ENCODE measurements at regions not wholly inside any gene's neighbourhood (a gene's known extent, or its start where the extent isn't known, plus 50 kb on each side); places are given as distances from the start of the nearest gene placed in this dataset.

GRCh38 chr13:103255587-103256301 lies 189.5 kb upstream of the SLC10A2 start:
- Histone ChIP-seq H3K4ac (ENCODE audit: low read length) (no peak overlapping the region), H2BK5ac (ENCODE audit: low read length) (no peak overlapping the region), H3K27me3 (ENCODE audit: control insufficient read depth in 3 of 3, insufficient read depth in 3 of 3, low read depth in 1 of 3, low read length in 3 of 3) (no peaks in the 10 kb centered on the region), H3K9ac (ENCODE audit: low read depth, low read length, poor library complexity) (no peak overlapping the region), H3K27ac (replicated peaks; ENCODE audit: low read length) (no peak overlapping the region), H3K79me1 (ENCODE audit: low read depth, low read length) (no peaks in the 10 kb centered on the region), H3K4me2 (ENCODE audit: insufficient read depth, low read length, poor library complexity, severe bottlenecking) (no peak overlapping the region), H3K9me3 (replicated peaks in 1 of 2; ENCODE audit: control insufficient read depth in 2 of 2, insufficient read depth in 1 of 2, low read depth in 1 of 2, low read length in 2 of 2) (no peaks in the 10 kb centered on the region), H2BK120ac (ENCODE audit: low read depth, low read length) (no peak overlapping the region), H3K18ac (ENCODE audit: low read length) (no peak overlapping the region), H2BK15ac (ENCODE audit: low read length) (no peak overlapping the region), H3K4me3 (ENCODE audit: low read length in 2 of 2) (no peak overlapping the region), H3K4me1 (ENCODE audit: control insufficient read depth in 2 of 2, insufficient read depth in 1 of 2, low read depth in 1 of 2, low read length in 2 of 2) (no peaks in the 10 kb centered on the region), H2BK12ac (ENCODE audit: low read length) (no peak overlapping the region), H2AK5ac (ENCODE audit: low read depth, low read length) (no peak overlapping the region), H2AFZ (ENCODE audit: low read length) (no peak overlapping the region), H3K36me3 (replicated peaks in 1 of 2; ENCODE audit: control insufficient read depth in 2 of 2, insufficient read depth in 2 of 2, low read length in 2 of 2) (no peaks in the 10 kb centered on the region), H4K91ac (ENCODE audit: low read depth, low read length, poor library complexity) (no peak overlapping the region), H3K23ac (ENCODE audit: low read depth, low read length, poor library complexity) (no peak overlapping the region), H4K8ac (ENCODE audit: low read depth, low read length) (no peak overlapping the region), H3K14ac (ENCODE audit: low read length) (no peak overlapping the region)
- WGBS, 2 donors (ENCODE audit: extremely low coverage in 2 of 2, insufficient read length in 2 of 2, insufficient replicate concordance in 1 of 2), result no CpG with 5 or more reads among the region's 4 CpGs
- no peak for DNase-seq (ENCODE audit: low spot score)

- WGBS, 2 donors (ENCODE audit: extremely low coverage in 2 of 2, insufficient read length in 2 of 2, insufficient replicate concordance in 1 of 2), result no CpG with 5 or more reads among the region's 1 CpG
- Histone ChIP-seq H2BK120ac (ENCODE audit: low read depth, low read length) (no peak overlapping the region), H2BK5ac (ENCODE audit: low read length) (no peak overlapping the region), H3K18ac (ENCODE audit: low read length) (no peak overlapping the region), H3K27me3 (ENCODE audit: control insufficient read depth in 3 of 3, insufficient read depth in 3 of 3, low read depth in 1 of 3, low read length in 3 of 3) (no peaks in the 10 kb centered on the region), H3K79me1 (ENCODE audit: low read depth, low read length) (no peaks in the 10 kb centered on the region), H2AK5ac (ENCODE audit: low read depth, low read length) (no peak overlapping the region), H3K4me1 (ENCODE audit: control insufficient read depth in 2 of 2, insufficient read depth in 1 of 2, low read depth in 1 of 2, low read length in 2 of 2) (no peaks in the 10 kb centered on the region), H3K23ac (ENCODE audit: low read depth, low read length, poor library complexity) (no peak overlapping the region), H3K9me3 (replicated peaks in 1 of 2; ENCODE audit: control insufficient read depth in 2 of 2, insufficient read depth in 1 of 2, low read depth in 1 of 2, low read length in 2 of 2) (no peaks in the 10 kb centered on the region), H4K91ac (ENCODE audit: low read depth, low read length, poor library complexity) (no peak overlapping the region), H3K4me2 (ENCODE audit: insufficient read depth, low read length, poor library complexity, severe bottlenecking) (no peak overlapping the region), H3K36me3 (replicated peaks in 1 of 2; ENCODE audit: control insufficient read depth in 2 of 2, insufficient read depth in 2 of 2, low read length in 2 of 2) (no peaks in the 10 kb centered on the region), H4K8ac (ENCODE audit: low read depth, low read length) (no peak overlapping the region), H2BK15ac (ENCODE audit: low read length) (no peak overlapping the region), H3K27ac (replicated peaks; ENCODE audit: low read length) (no peak overlapping the region), H3K9ac (ENCODE audit: low read depth, low read length, poor library complexity) (no peak overlapping the region), H3K4ac (ENCODE audit: low read length) (no peak overlapping the region), H2BK12ac (ENCODE audit: low read length) (no peak overlapping the region), H3K4me3 (ENCODE audit: low read length in 2 of 2) (no peak overlapping the region), H2AFZ (ENCODE audit: low read length) (no peak overlapping the region), H3K14ac (ENCODE audit: low read length) (no peak overlapping the region)
- no peak for DNase-seq (ENCODE audit: low spot score)
These were observed 183.9 kb upstream of the SLC10A2 start for GRCh38 chr13:103250071-103250470.

GRCh38 chr13:103246581-103247200 lies 180.5 kb upstream of the SLC10A2 start:
- H3K14ac ChIP-seq (ENCODE audit: low read length), result no peak overlapping the region
- no peak overlapping the region for H3K4ac ChIP-seq (ENCODE audit: low read length)
- H3K9me3 ChIP-seq (replicated peaks in 1 of 2; ENCODE audit: control insufficient read depth in 2 of 2, insufficient read depth in 1 of 2, low read depth in 1 of 2, low read length in 2 of 2), result no peaks in the 10 kb centered on the region
- H4K8ac ChIP-seq (ENCODE audit: low read depth, low read length), result no peak overlapping the region
- no peak overlapping the region for H2AK5ac ChIP-seq (ENCODE audit: low read depth, low read length)
- H3K4me1 ChIP-seq (ENCODE audit: control insufficient read depth in 2 of 2, insufficient read depth in 1 of 2, low read depth in 1 of 2, low read length in 2 of 2), result no peaks in the 10 kb centered on the region
- no peak overlapping the region for H3K18ac ChIP-seq (ENCODE audit: low read length)
- H2AFZ ChIP-seq (ENCODE audit: low read length), result no peak overlapping the region
- no peaks in the 10 kb centered on the region for H3K27me3 ChIP-seq (ENCODE audit: control insufficient read depth in 3 of 3, insufficient read depth in 3 of 3, low read depth in 1 of 3, low read length in 3 of 3)
- no peak overlapping the region for H3K9ac ChIP-seq (ENCODE audit: low read depth, low read length, poor library complexity)
- no peak overlapping the region for H4K91ac ChIP-seq (ENCODE audit: low read depth, low read length, poor library complexity)
- H3K23ac ChIP-seq (ENCODE audit: low read depth, low read length, poor library complexity), result no peak overlapping the region
- H3K79me1 ChIP-seq (ENCODE audit: low read depth, low read length), result no peaks in the 10 kb centered on the region
- H3K27ac ChIP-seq (replicated peaks; ENCODE audit: low read length), result no peak overlapping the region
- H2BK120ac ChIP-seq (ENCODE audit: low read depth, low read length), result no peak overlapping the region
- DNase-seq (ENCODE audit: low spot score), result no peak
- no peak overlapping the region for H3K4me3 ChIP-seq (ENCODE audit: low read length in 2 of 2)
- no peaks in the 10 kb centered on the region for H3K36me3 ChIP-seq (replicated peaks in 1 of 2; ENCODE audit: control insufficient read depth in 2 of 2, insufficient read depth in 2 of 2, low read length in 2 of 2)
- no peak overlapping the region for H2BK15ac ChIP-seq (ENCODE audit: low read length)
- H3K4me2 ChIP-seq (ENCODE audit: insufficient read depth, low read length, poor library complexity, severe bottlenecking), result no peak overlapping the region
- H2BK12ac ChIP-seq (ENCODE audit: low read length), result no peak overlapping the region
- H2BK5ac ChIP-seq (ENCODE audit: low read length), result no peak overlapping the region
- WGBS, 2 donors (ENCODE audit: extremely low coverage in 2 of 2, insufficient read length in 2 of 2, insufficient replicate concordance in 1 of 2), result no CpG with 5 or more reads among the region's 8 CpGs

- no peak overlapping the region for H3K4me2 ChIP-seq (ENCODE audit: insufficient read depth, low read length, poor library complexity, severe bottlenecking)
- WGBS, 2 donors (ENCODE audit: extremely low coverage in 2 of 2, insufficient read length in 2 of 2, insufficient replicate concordance in 1 of 2), result no CpG with 5 or more reads among the region's 3 CpGs
These were observed 177.3 kb upstream of the SLC10A2 start for GRCh38 chr13:103243495-103243894.

More at GRCh38 chr13:103243495-103243894, 177.3 kb upstream of the SLC10A2 start:
- no peak overlapping the region for H3K23ac ChIP-seq (ENCODE audit: low read depth, low read length, poor library complexity)
- H3K79me1 ChIP-seq (ENCODE audit: low read depth, low read length), result no peaks in the 10 kb centered on the region
- H2AK5ac ChIP-seq (ENCODE audit: low read depth, low read length), result no peak overlapping the region
- H2AFZ ChIP-seq (ENCODE audit: low read length), result no peak overlapping the region
- DNase-seq (ENCODE audit: low spot score), result no peak
- no peak overlapping the region for H4K8ac ChIP-seq (ENCODE audit: low read depth, low read length)
- no peaks in the 10 kb centered on the region for H3K9me3 ChIP-seq (replicated peaks in 1 of 2; ENCODE audit: control insufficient read depth in 2 of 2, insufficient read depth in 1 of 2, low read depth in 1 of 2, low read length in 2 of 2)
- H3K4me3 ChIP-seq (ENCODE audit: low read length in 2 of 2), result no peak overlapping the region
- H2BK120ac ChIP-seq (ENCODE audit: low read depth, low read length), result no peak overlapping the region
- H3K4me1 ChIP-seq (ENCODE audit: control insufficient read depth in 2 of 2, insufficient read depth in 1 of 2, low read depth in 1 of 2, low read length in 2 of 2), result no peaks in the 10 kb centered on the region
- H3K14ac ChIP-seq (ENCODE audit: low read length), result no peak overlapping the region
- no peak overlapping the region for H3K18ac ChIP-seq (ENCODE audit: low read length)
- H3K9ac ChIP-seq (ENCODE audit: low read depth, low read length, poor library complexity), result no peak overlapping the region
- no peak overlapping the region for H3K4ac ChIP-seq (ENCODE audit: low read length)
- H4K91ac ChIP-seq (ENCODE audit: low read depth, low read length, poor library complexity), result no peak overlapping the region
- no peak overlapping the region for H2BK12ac ChIP-seq (ENCODE audit: low read length)
- H2BK15ac ChIP-seq (ENCODE audit: low read length), result no peak overlapping the region
- no peaks in the 10 kb centered on the region for H3K36me3 ChIP-seq (replicated peaks in 1 of 2; ENCODE audit: control insufficient read depth in 2 of 2, insufficient read depth in 2 of 2, low read length in 2 of 2)
- H2BK5ac ChIP-seq (ENCODE audit: low read length), result no peak overlapping the region
- no peak overlapping the region for H3K27ac ChIP-seq (replicated peaks; ENCODE audit: low read length)
- H3K27me3 ChIP-seq (ENCODE audit: control insufficient read depth in 3 of 3, insufficient read depth in 3 of 3, low read depth in 1 of 3, low read length in 3 of 3), result no peaks in the 10 kb centered on the region

Measured in neuronal stem cell (in vitro differentiated cells).